CD8-positive, alpha-beta memory T cell (primary cell): ENCODE measurements at regions not wholly inside any gene's neighbourhood (a gene's known extent, or its start where the extent isn't known, plus 50 kb on each side); places are given as distances from the start of the nearest gene placed in this dataset.
"Not testable (repeated sequence)": the region's sequence is repeated elsewhere in the genome, so short reads cannot be mapped to it uniquely, and the experiment has no call there.

Experiments used
- CTCF ChIA-PET: fragments of 350-600 bp; sonication (Branson Sonifier 250); formaldehyde crosslinking; loops from one replicate; lab custom pipeline; 2021; ENCODE audit warnings: antibody characterized with exemption; lab: Charles Lee
- POLR2A ChIA-PET: fragments of 350-600 bp; sonication (Branson Sonifier 250); formaldehyde crosslinking; loops from one replicate; lab custom pipeline; 2021; ENCODE audit warnings: antibody characterized with exemption; lab: Charles Lee
- DNase-seq, 5 donors: peaks; one replicate each; pipeline versions ENCODE4 v3.0.0 to v3.0.0-alpha.2; 2020 to 2022; ENCODE audit warnings: mixed read lengths in 1 of 5
- H3K27ac ChIP-seq: one replicate; pipeline ENCODE4 v1.7.0; 2013; ENCODE audit warnings: low read depth, mild to moderate bottlenecking, low read length, moderate library complexity
- H3K27me3 ChIP-seq: 2 replicates; pipeline ENCODE4 v1.7.0; 2013; ENCODE audit warnings: low read length, mild to moderate bottlenecking; ENCODE audit not compliant: insufficient read depth, poor library complexity, severe bottlenecking
- H3K36me3 ChIP-seq: 2 replicates; pipeline ENCODE4 v1.7.0; 2013; ENCODE audit warnings: mild to moderate bottlenecking, low read length, moderate library complexity; ENCODE audit not compliant: insufficient read depth
- H3K4me1 ChIP-seq: 2 replicates; pipeline ENCODE4 v1.7.0; 2013; ENCODE audit warnings: mild to moderate bottlenecking, low read length, moderate library complexity; ENCODE audit not compliant: insufficient read depth
- H3K4me3 ChIP-seq: 2 replicates; pipeline ENCODE4 v1.7.0; 2013; ENCODE audit warnings: mild to moderate bottlenecking, low read length
- H3K9me3 ChIP-seq: 2 replicates; pipeline ENCODE4 v1.7.0; 2013; ENCODE audit warnings: mild to moderate bottlenecking, low read length
- H3K27ac Mint-ChIP-seq, 8 donors: one replicate each; pipeline ENCODE4 v1.8.0; 2020 to 2021; ENCODE audit warnings: mixed read lengths in 8 of 8, mild to moderate bottlenecking in 6 of 8, inconsistent platforms in 3 of 8, moderate library complexity in 3 of 8
- H3K27me3 Mint-ChIP-seq, 2 donors: one replicate each; pipeline ENCODE4 v1.8.0; 2020 to 2021; ENCODE audit warnings: mixed read lengths in 2 of 2, mild to moderate bottlenecking in 1 of 2, moderate library complexity in 1 of 2
- H3K36me3 Mint-ChIP-seq, 3 donors: one replicate each; pipeline ENCODE4 v1.8.0; 2020 to 2021; ENCODE audit warnings: mixed read lengths in 3 of 3, inconsistent platforms in 1 of 3, mild to moderate bottlenecking in 1 of 3
- H3K4me1 Mint-ChIP-seq, 3 donors: one replicate each; pipeline ENCODE4 v1.8.0; 2020 to 2021; ENCODE audit warnings: mixed read lengths in 3 of 3, inconsistent platforms in 1 of 3, mild to moderate bottlenecking in 1 of 3
- H3K4me3 Mint-ChIP-seq, 7 donors: one replicate each; pipeline ENCODE4 v1.8.0; 2020 to 2021; ENCODE audit warnings: mixed read lengths in 7 of 7, mild to moderate bottlenecking in 6 of 7, moderate library complexity in 4 of 7, inconsistent platforms in 2 of 7
- H3K9me3 Mint-ChIP-seq, 5 donors: one replicate each; pipeline ENCODE4 v1.8.0; 2020 to 2022; ENCODE audit warnings: mixed read lengths in 5 of 5, mild to moderate bottlenecking in 3 of 5, moderate library complexity in 2 of 5, inconsistent platforms in 1 of 5

GRCh38 chr20:53883098-53883911, 187.1 kb downstream of the BCAS1 start:
- no peaks in the 10 kb centered on the region for H3K36me3 ChIP-seq
- Mint-ChIP-seq H3K27ac (peak overlapping the region in 3 of 8 donors; percentile 7 to 54 (median 47)), H3K4me3 (no peak overlapping the region), H3K36me3 (no peaks in the 10 kb centered on the region), H3K9me3 (no peaks in the 10 kb centered on the region), H3K27me3 (no peaks in the 10 kb centered on the region), H3K4me1 (peaks cover 15 to 66% (median 60%) of the 10 kb centered on the region in 3 donors)
- H3K4me1 ChIP-seq: peaks cover 16% of the 10 kb centered on the region
- ChIA-PET POLR2A (interaction anchor here (1.2 to 2.1 kb wide), 2 partner anchors 11 to 32 kb away, joined by 4 to 12 read pairs; no protein-coding TSS in a partner anchor), CTCF (interaction anchor here (2.2 to 2.5 kb wide), 2 partner anchors 32 to 40 kb away, joined by 5 to 8 read pairs; no protein-coding TSS in a partner anchor)
- no peak overlapping the region for H3K4me3 ChIP-seq
- H3K27me3 ChIP-seq: no peaks in the 10 kb centered on the region
- no peaks in the 10 kb centered on the region for H3K9me3 ChIP-seq
- DNase-seq: no peak
- no peak overlapping the region for H3K27ac ChIP-seq

GRCh38 chr20:53882438-53882986, 187.9 kb downstream of the BCAS1 start:
- not testable (repeated sequence) for H3K27me3 ChIP-seq, H3K9me3 ChIP-seq, H3K4me3 Mint-ChIP-seq, H3K27ac ChIP-seq, H3K9me3 Mint-ChIP-seq, H3K36me3 Mint-ChIP-seq, DNase-seq, H3K36me3 ChIP-seq, H3K4me3 ChIP-seq, H3K27me3 Mint-ChIP-seq
- CTCF ChIA-PET: interaction anchor here (2.2 kb wide), 1 partner anchor 39 kb away, joined by 5 read pairs; no protein-coding TSS in a partner anchor
- H3K27ac Mint-ChIP-seq: peak overlapping the region in 2 of 8 donors; percentile 18 to 76
- H3K4me1 ChIP-seq: peaks cover 14% of the 10 kb centered on the region
- POLR2A ChIA-PET: interaction anchor here (1.4 kb wide), 1 partner anchor 17 kb away, joined by 3 read pairs; no protein-coding TSS in a partner anchor
- H3K4me1 Mint-ChIP-seq: peaks cover 18 to 64% (median 54%) of the 10 kb centered on the region in 3 donors

DNA sequence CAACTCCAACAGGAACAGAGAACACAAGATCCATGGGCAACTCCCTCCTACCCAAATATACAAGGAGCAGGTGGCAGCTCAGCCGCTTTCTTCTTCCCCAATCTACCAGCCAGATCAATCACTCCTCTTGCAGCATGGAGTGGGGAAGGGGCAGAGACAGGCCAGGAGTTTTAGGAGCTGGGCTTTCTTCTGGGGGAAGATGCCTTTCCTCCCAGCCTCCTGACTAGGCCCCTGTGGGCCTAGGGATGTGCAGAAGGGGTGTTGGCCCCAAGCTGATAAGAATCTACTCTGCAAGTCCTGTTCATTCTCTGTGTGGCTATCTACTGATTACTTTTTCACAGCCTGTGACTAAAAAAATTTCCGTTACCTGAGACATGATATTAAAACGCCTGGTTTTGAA, 189.0 kb downstream of the BCAS1 start:
- peak overlapping the region in 3 of 8 donors; percentile 47 to 57 (median 52) for H3K27ac Mint-ChIP-seq
- H3K27me3 Mint-ChIP-seq: no peaks in the 10 kb centered on the region
- H3K9me3 Mint-ChIP-seq: no peaks in the 10 kb centered on the region
- Histone ChIP-seq H3K36me3 (no peaks in the 10 kb centered on the region), H3K9me3 (no peaks in the 10 kb centered on the region), H3K27ac (no peak overlapping the region), H3K27me3 (no peaks in the 10 kb centered on the region), H3K4me3 (no peak overlapping the region), H3K4me1 (peaks cover 14% of the 10 kb centered on the region)
- ChIA-PET POLR2A (interaction anchor here (0.7 to 1.4 kb wide), 3 partner anchors 16 to 27 kb away, joined by 3 to 4 read pairs (median 4); no protein-coding TSS in a partner anchor), CTCF (interaction anchor here (0.7 to 0.9 kb wide), 2 partner anchors 9 to 14 kb away, joined by 3 to 4 read pairs; no protein-coding TSS in a partner anchor)
- H3K4me1 Mint-ChIP-seq: peaks cover 18 to 61% (median 59%) of the 10 kb centered on the region in 3 donors
- DNase-seq: no peak
- peaks cover 0 to 2% (median 0%) of the 10 kb centered on the region in 3 donors for H3K36me3 Mint-ChIP-seq
- H3K4me3 Mint-ChIP-seq: no peak overlapping the region

DNA sequence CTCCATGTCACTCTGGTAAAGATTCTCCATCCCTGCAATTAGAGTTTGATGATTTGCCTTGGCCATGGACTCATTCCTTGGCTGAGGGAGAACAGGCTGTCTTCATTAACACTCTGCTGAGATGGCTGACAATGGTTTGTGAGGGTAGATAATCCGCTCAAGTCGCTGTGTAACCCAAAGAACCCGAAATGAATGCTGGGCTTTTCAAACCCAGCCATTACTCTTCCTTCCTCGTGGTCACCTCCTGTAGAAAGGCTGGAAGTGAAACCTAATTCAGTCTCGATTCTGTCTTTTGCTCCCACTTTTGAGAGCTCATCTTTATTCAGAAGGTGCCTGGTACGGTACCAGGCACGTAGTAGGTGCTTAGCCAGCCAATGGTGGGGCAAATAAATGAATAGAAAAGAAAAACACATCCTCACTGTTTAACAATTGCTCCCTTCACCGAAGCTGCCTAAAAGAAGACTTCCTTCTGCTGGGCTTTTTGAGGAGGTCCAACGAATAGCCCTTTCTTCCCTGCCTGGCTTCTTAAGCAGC, 190.2 kb downstream of the BCAS1 start:
- POLR2A ChIA-PET: no interaction called here
- H3K27ac Mint-ChIP-seq: peak overlapping the region in 2 of 8 donors; percentile 40 to 54

DNA sequence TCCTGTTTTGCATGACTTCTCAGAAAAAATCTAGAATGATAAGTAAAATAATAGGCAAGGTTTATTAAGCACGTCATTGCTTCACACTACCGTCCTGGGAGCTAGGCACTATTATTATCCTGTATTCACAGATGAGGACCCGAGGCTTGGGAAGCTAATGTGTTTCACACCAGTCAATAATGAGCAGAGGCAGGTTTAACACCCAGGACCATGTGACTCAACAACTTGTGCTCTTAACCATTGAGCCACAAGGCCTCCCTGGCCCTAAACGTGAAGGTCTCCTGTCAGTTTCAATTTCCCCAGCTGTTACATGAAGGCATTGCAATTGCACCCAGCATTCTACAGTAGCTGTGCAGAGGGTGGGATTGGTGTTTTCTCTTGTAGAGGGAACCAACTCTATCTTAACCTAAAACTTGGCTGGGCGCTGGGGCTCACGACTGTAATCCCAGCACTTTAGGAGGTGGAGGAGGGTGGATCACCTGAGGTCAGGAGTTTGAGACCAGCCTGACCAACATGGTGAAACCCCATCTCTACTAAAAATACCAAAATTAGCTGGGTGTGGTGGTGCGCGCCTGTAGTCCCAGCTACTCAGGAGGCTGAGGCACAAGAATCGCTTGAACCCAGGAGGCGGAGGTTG, 191.2 kb downstream of the BCAS1 start:
- peaks cover 0 to 2% (median 0%) of the 10 kb centered on the region in 3 donors for H3K36me3 Mint-ChIP-seq
- H3K4me3 Mint-ChIP-seq: peak overlapping the region in 1 of 7 donors; percentile 27
- Histone ChIP-seq H3K4me3 (no peak overlapping the region), H3K9me3 (no peaks in the 10 kb centered on the region), H3K27me3 (no peaks in the 10 kb centered on the region), H3K36me3 (no peaks in the 10 kb centered on the region), H3K4me1 (peaks cover 2% of the 10 kb centered on the region), H3K27ac (no peak overlapping the region)
- H3K27ac Mint-ChIP-seq: peak overlapping the region in 5 of 8 donors; percentile 20 to 86 (median 40)
- H3K27me3 Mint-ChIP-seq: no peaks in the 10 kb centered on the region
- no peaks in the 10 kb centered on the region for H3K9me3 Mint-ChIP-seq
- no peak for DNase-seq
- ChIA-PET POLR2A (interaction anchor here (0.7 kb wide), 1 partner anchor 13 kb away, joined by 7 read pairs; no protein-coding TSS in a partner anchor), CTCF (interaction anchor here (2.0 kb wide), 1 partner anchor 36 kb away, joined by 6 read pairs; no protein-coding TSS in a partner anchor)
- peaks cover 10 to 58% (median 57%) of the 10 kb centered on the region in 3 donors for H3K4me1 Mint-ChIP-seq

More for the DNA sequence above, 190.2 kb downstream of the BCAS1 start:
- no peak overlapping the region for H3K27ac ChIP-seq
- no peaks in the 10 kb centered on the region for H3K9me3 ChIP-seq
- Mint-ChIP-seq H3K27me3 (no peaks in the 10 kb centered on the region), H3K4me3 (no peak overlapping the region), H3K4me1 (peaks cover 15 to 61% (median 61%) of the 10 kb centered on the region in 3 donors), H3K36me3 (peaks cover 0 to 2% (median 0%) of the 10 kb centered on the region in 3 donors), H3K9me3 (no peaks in the 10 kb centered on the region)
- H3K4me1 ChIP-seq: peaks cover 11% of the 10 kb centered on the region
- no peak for DNase-seq
- no peaks in the 10 kb centered on the region for H3K36me3 ChIP-seq
- H3K27me3 ChIP-seq: no peaks in the 10 kb centered on the region
- CTCF ChIA-PET: interaction anchor here (1.0 to 2.0 kb wide), 2 partner anchors 35 to 36 kb away, joined by 3 to 6 read pairs; no protein-coding TSS in a partner anchor
- H3K4me3 ChIP-seq: no peak overlapping the region

GRCh38 chr20:53878262-53879047, 191.9 kb downstream of the BCAS1 start:
- ChIA-PET POLR2A (no interaction called here), CTCF (interaction anchor here (2.0 kb wide), 1 partner anchor 37 kb away, joined by 6 read pairs; no protein-coding TSS in a partner anchor)

GRCh38 chr20:53876956-53877355, 193.4 kb downstream of the BCAS1 start:
- DNase-seq: no peak
- CTCF ChIA-PET: no interaction called here
- peaks cover 28 to 68% (median 62%) of the 10 kb centered on the region in 3 donors for H3K4me1 Mint-ChIP-seq
- peaks cover 0 to 4% of the 10 kb centered on the region in 2 donors for H3K27me3 Mint-ChIP-seq
- H3K9me3 Mint-ChIP-seq: peaks cover 0 to 2% (median 0%) of the 10 kb centered on the region in 5 donors
- no peaks in the 10 kb centered on the region for H3K36me3 ChIP-seq
- no peaks in the 10 kb centered on the region for H3K27me3 ChIP-seq
- no peak overlapping the region for H3K27ac ChIP-seq
- peaks cover 0 to 2% (median 0%) of the 10 kb centered on the region in 3 donors for H3K36me3 Mint-ChIP-seq
- no peak overlapping the region for H3K4me3 ChIP-seq
- peak overlapping the region in 6 of 8 donors; percentile 11 to 79 (median 60) for H3K27ac Mint-ChIP-seq
- peak overlapping the region in 1 of 7 donors; percentile 7 for H3K4me3 Mint-ChIP-seq
- H3K9me3 ChIP-seq: no peaks in the 10 kb centered on the region
- peaks cover 23% of the 10 kb centered on the region for H3K4me1 ChIP-seq
- POLR2A ChIA-PET: no interaction called here

More at GRCh38 chr20:53878262-53879047, 191.9 kb downstream of the BCAS1 start:
- Histone ChIP-seq H3K4me1 (peaks cover 8% of the 10 kb centered on the region), H3K36me3 (no peaks in the 10 kb centered on the region), H3K4me3 (no peak overlapping the region), H3K27ac (no peak overlapping the region), H3K9me3 (no peaks in the 10 kb centered on the region), H3K27me3 (no peaks in the 10 kb centered on the region)
- Mint-ChIP-seq H3K9me3 (no peaks in the 10 kb centered on the region), H3K27ac (peak overlapping the region in 4 of 8 donors; percentile 20 to 86 (median 56)), H3K4me1 (peaks cover 13 to 61% (median 56%) of the 10 kb centered on the region in 3 donors), H3K27me3 (no peaks in the 10 kb centered on the region), H3K4me3 (no peak overlapping the region), H3K36me3 (peaks cover 0 to 2% (median 0%) of the 10 kb centered on the region in 3 donors)
- DNase-seq: no peak
